ENCODE measurements at regions not wholly inside any gene's neighbourhood (a gene's known extent, or its start where the extent isn't known, plus 50 kb on each side); places are given as distances from the start of the nearest gene placed in this dataset.

DNA sequence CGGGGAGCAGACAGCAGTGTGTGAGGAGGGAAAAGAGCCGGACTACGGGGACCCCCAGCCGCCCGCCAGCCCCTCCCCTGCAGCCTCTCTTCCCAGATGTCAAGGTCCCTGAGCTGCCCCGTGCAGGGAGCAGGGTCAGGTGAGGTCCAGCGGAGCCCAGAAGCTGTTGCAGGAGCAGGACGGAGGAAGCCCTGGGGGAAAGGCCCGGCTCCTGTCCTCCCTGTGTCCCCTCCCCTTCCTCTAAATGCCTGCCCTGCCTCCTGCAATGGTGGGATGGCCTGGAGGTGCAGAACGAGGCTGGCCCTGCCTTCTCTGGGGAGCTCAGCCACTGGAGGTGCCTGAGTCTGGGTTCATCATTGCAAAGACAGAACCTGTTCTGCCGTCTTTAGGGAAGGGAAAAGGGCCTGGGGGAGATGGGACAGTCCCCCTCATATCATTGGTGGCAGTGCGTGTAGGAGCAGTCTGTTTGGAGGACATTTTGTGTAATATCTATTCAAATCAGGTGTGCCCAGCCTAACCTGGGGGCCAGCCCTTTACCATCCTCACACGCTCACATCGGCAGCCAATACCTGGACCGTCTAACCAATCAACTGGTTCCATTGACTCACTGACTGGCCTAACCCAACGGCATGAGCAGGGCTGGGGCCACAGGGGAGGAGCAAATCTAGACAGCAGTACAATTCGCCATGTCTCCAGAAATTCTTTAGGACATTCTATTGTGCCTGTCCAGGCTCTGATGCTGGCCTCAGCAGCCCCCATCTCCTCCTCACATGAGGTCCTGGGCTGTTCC lies 364.1 kb upstream of the SFSWAP start:
- in situ Hi-C loops (cut with MboI; ENCODE audit: low pct_unique_long_range_greater_than_20kb, low sequenced_read_pairs): no loop called here
- DNase-seq: no peak

- in situ Hi-C loops (cut with MboI; ENCODE audit: low pct_unique_long_range_greater_than_20kb, low sequenced_read_pairs): no loop called here
- no peak for DNase-seq
Observed at GRCh38 chr12:131347345-131347714, 363.6 kb upstream of the SFSWAP start.

GRCh38 chr12:131347732-131348131 lies 363.2 kb upstream of the SFSWAP start:
- DNase-seq: no peak
- in situ Hi-C loops (cut with MboI; ENCODE audit: low pct_unique_long_range_greater_than_20kb, low sequenced_read_pairs): no loop called here

DNA sequence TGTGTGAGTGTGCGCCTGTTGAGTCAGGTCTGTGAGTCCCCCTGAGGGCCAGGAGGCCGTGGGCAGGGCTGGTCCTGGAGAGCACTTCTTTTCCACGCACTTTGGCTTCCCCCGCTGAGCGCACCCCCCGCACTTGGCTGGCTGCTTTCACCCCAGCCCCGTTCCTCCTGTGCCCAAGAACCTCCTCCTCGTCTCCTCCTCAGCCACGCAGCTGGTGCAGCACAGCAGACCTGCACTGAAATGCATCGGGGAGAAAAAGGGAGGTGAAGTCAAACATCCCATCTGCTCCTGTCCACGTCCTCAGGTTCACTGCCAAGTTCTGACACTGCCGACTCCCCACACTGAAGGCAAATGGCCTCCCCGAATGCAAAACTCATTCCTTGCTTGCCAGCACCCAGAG lies 362.7 kb upstream of the SFSWAP start:
- no peak for DNase-seq
- in situ Hi-C loops (cut with MboI; ENCODE audit: low pct_unique_long_range_greater_than_20kb, low sequenced_read_pairs): no loop called here

- in situ Hi-C loops (cut with MboI; ENCODE audit: low pct_unique_long_range_greater_than_20kb, low sequenced_read_pairs): no loop called here
- DNase-seq: no peak
Observed at GRCh38 chr12:131348646-131349045, 362.2 kb upstream of the SFSWAP start.

DNA sequence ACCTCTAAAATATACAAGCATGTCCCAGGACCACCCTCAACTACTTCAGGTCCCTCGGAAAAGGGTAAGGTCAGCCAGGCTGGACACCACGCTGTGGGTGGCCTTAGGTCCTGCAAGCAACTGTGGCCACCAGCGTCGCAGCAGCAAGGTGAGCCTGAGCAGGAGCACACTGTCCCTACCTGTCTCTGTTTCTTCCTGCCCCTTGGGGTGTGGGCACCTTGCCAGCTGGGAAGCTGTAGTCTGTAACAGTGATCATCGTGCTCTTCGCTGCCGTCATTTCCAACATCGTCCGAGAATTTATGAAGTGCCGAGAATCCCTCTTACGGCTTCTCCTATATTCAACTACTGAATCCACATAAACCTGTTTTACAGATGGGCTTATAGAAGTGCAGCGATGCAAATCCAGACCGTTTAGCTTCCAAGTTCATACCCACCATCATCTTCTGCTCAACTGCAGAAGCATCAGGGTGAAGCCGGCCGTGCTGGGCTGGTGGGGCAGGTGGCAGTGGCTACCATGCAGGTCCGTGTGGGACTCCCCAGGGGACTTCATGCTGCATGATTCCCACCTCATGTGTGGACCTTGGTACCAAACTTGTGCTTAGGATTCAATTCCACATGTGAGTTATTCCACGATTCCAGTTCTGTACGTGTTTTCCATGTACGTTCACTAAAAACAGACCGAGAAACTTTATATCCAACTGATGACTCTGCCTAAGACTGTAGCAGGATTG lies 361.3 kb upstream of the SFSWAP start:
- DNase-seq: no peak
- in situ Hi-C loops (cut with MboI; ENCODE audit: low pct_unique_long_range_greater_than_20kb, low sequenced_read_pairs): no loop called here

- no peak for DNase-seq
- in situ Hi-C loops (cut with MboI; ENCODE audit: low pct_unique_long_range_greater_than_20kb, low sequenced_read_pairs): no loop called here
Observed at GRCh38 chr12:131350943-131351318, 360.0 kb upstream of the SFSWAP start.

DNA sequence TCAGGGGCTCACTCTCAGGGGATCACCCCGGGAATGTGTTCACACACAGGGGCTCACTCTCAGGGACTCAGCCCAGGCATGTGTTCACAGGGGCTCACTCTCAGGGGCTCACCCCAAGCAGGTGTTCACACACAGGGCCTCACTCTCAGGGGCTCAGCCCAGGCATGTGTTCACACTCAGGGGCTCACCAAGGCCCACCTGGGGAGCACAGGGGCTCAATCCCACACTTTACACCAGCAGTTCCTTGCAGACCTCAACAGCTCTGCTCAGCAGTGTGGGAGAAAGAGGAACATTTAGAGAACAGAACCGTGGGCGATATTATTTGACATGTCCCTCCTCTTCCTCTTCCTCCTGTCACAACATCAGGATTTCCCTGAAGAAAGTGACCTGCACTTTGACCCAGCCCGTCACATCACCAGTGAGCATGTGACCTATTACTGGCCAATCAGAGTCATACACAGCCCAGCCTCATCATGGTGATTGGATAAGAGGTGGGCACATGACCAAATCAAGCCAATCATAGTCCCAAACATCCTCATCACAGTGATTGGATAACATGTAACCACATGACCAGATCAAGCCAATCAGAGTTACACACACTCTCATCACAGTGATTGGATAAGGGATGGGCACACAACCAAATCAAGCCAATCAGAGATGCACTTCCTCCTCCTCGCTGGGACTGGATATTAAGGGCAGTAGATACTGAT lies 359.4 kb upstream of the SFSWAP start:
- in situ Hi-C loops (cut with MboI; ENCODE audit: low pct_unique_long_range_greater_than_20kb, low sequenced_read_pairs): no loop called here
- DNase-seq: peak; percentile 73

DNA sequence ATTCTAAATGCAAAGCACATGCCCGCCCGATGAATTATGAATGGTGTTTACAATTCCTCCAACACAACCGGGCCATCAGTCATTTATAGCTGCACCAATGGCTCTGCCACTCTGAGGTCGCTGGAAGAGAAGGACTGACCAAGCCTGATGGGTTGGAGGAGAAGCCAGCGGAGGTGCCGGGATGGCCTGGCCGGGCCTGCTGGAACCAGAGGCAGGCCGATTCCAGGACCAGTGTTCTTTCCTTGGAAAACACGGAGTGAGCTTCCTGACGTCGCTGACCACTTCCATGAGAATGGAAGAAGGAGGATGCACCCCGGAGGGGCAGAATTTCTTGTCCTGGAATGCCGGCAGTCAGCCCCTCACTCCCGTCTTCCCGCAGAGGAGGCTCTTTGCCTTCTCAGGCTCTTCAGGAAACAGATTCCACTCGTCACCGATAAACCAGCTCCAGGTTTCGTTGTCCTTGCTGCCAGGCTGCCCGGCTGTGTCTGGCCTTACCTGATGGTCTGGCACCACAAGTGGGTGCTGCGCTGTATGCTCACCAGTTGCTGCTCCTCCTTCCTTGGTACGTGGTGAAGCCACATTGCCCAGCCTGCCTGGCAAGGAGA lies 358.5 kb upstream of the SFSWAP start:
- DNase-seq: no peak
- in situ Hi-C loops (cut with MboI; ENCODE audit: low pct_unique_long_range_greater_than_20kb, low sequenced_read_pairs): no loop called here

DNA sequence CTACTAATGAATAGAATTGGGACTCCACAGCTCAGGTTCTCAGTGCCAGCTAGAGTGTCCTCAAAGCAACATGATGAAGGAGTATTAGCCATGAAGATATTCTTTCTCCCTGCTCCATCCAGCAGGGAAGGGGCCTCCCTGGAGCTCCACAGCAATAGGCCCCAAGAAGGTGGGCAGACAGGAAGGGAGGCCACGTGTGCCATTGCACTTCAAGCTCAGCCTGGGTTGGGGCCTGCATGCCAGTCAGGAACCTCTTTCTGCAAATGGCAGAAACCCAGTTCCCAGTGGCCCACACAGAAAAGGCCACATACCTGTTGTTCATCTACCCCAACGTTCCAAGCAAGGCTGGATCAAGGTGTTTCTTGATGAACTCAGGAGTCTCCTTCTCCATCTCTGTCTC lies 357.5 kb upstream of the SFSWAP start:
- in situ Hi-C loops (cut with MboI; ENCODE audit: low pct_unique_long_range_greater_than_20kb, low sequenced_read_pairs): no loop called here
- DNase-seq: no peak

- in situ Hi-C loops (cut with MboI; ENCODE audit: low pct_unique_long_range_greater_than_20kb, low sequenced_read_pairs): no loop called here
- no peak for DNase-seq
Observed at GRCh38 chr12:131353826-131354225, 357.1 kb upstream of the SFSWAP start.

DNA sequence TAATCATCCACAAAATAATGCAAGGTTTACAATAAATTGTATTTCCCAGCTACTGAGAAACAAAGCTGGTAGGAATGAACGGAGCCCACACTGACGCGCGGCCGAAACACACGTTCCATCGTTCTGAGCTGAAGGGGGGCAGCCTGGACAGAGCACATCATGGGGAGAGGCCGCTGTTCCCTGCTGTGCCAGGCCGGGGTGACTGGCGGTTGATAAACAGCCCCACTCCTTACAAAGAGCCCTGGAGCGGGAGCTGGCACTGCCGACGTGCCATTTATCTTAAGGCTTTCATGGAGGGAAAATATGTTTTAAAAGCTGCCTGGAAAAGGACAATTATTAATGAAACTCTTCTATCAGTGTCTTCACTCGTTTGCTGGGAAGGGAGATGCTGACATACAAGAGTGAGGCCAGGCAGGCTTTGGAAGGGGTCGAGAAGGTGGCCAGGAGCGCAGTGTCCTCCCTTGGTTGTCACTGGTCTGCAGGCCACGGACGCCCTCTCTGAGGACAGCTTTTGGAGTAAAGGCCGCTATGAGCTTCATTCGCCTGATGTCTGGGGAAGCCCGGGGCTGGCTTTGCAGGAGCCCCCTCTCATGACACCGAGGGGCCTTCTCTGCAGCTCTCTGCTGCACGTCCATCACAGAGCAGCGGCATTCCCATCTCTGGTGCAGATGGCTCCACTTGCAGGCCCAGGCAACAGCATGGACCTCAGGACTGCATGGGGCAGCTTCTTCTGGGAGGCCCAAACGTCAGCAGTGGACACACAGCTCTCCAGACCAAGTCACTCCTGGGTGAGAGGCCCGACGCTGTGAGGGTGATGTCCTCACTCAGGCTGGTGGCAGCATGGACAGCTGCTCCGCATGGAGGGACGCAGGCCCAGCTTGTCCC lies 355.3 kb upstream of the SFSWAP start:
- no peak for DNase-seq
- in situ Hi-C loops (cut with MboI; ENCODE audit: low pct_unique_long_range_greater_than_20kb, low sequenced_read_pairs): no loop called here

- DNase-seq: no peak
- in situ Hi-C loops (cut with MboI; ENCODE audit: low pct_unique_long_range_greater_than_20kb, low sequenced_read_pairs): no loop called here
Observed at GRCh38 chr12:131356485-131357184, 354.3 kb upstream of the SFSWAP start.

- DNase-seq: no peak
- in situ Hi-C loops (cut with MboI; ENCODE audit: low pct_unique_long_range_greater_than_20kb, low sequenced_read_pairs): no loop called here
Observed at GRCh38 chr12:131357185-131357747, 353.6 kb upstream of the SFSWAP start.

- peak; percentile 29 for DNase-seq
- in situ Hi-C loops (cut with MboI; ENCODE audit: low pct_unique_long_range_greater_than_20kb, low sequenced_read_pairs): no loop called here
Observed at GRCh38 chr12:131357920-131358319, 353.0 kb upstream of the SFSWAP start.

GRCh38 chr12:131362291-131363211 lies 348.3 kb upstream of the SFSWAP start:
- no peak for DNase-seq
- in situ Hi-C loops (cut with MboI; ENCODE audit: low pct_unique_long_range_greater_than_20kb, low sequenced_read_pairs): no loop called here

- in situ Hi-C loops (cut with MboI; ENCODE audit: low pct_unique_long_range_greater_than_20kb, low sequenced_read_pairs): no loop called here
- no peak for DNase-seq
Observed at GRCh38 chr12:131363393-131363792, 347.5 kb upstream of the SFSWAP start.

Data from KBM-7 (cell line).